ENCODE measurements at regions not wholly inside any gene's neighbourhood (a gene's known extent, or its start where the extent isn't known, plus 50 kb on each side); places are given as distances from the start of the nearest gene placed in this dataset.
A peak's percentile ranks its signal among the peaks of the same experiment; 100 is the strongest.
"Not testable (repeated sequence)": the region's sequence is repeated elsewhere in the genome, so short reads cannot be mapped to it uniquely, and the experiment has no call there.

DNA sequence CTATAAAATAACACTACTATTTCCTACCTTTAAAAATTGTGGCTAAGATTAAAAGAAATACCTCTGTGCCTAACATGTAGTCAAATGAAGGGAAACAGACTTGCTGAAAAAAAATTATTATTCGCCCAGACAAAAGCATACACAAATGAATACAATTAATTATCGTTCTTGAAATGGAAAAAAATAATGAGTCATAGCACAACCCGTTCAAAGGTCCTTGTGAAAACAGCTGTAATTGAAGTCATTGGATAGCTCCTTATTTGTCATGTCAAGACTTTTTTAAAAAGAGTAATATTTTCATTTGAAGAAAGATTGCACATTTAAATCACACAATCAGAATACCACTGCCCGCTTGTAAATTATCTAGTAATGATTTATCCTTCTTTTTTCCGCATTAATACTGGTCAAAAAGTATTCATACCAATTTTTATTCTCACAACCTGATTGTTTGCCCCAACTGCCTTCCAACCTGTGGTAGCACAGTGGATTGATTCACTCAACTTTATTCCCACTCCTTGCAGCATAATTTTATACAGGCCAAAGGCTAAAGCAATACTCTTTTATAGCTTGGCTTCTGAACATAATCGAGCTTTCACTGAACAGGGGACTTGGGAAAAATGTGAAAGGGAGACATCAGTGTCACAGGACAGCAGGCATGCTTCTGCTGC lies 655.2 kb upstream of the MAP3K7 start:
- DNase-seq, result no peak

DNA sequence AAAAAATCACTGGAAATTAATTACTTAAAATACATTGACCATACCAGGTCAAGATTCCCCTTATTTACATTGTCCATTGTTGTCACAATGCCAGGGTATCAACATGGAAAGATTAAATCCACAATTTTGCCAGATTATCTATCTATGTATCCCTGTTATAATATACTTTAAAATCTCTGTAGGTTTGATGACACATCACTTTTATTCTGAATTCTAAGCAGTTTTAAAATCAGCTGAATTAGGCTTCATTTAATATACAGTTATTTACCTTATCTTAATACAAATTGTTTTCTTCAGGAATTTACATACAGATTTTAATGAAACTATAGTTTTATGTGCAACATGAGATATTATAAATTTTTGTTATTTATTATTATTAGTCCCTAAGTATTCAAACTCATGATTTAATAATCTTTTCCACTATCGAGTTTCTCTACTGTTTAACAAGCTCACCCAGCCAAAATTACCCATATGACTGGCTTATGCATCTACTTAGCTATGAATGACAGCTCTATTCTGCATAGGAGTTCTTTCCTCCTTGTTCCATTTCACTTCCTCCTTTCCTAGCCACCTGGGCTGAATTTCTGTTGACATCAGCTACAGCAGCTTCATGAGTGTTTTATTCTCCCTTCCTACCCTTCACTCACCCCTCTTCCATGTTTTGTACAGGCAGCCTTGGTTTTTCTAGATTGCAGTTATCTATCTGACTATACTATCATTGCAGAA lies 654.2 kb upstream of the MAP3K7 start:
- no peak for DNase-seq

DNA sequence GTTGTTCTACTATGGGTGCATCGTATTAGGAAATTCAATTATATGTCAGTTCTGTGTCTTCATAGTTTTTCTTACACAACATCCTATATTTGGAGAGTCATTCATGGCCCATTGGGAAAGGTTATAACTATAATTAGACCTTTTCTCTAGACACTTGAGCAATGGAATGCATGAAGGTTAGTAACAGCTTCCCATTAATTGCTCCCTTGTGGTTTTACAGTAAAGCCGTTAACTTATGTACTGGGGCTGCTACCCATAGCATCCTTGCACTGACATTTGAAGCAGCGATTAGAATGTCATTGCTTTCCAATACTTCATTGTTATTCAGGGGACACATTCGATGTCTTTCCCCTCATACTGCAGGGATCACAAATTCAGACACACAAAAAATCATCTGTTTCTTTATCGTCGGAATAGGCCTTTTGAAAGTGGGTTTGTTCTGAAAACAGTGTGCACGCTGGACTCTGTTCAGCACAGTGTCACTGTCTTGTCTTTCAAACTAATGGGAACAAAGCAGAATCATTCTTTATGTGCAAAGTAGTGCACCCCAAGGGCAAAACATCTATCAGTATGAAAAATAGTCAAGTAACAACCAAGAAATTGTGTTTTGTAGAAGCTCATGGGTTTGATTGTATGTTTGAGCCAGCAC lies 634.3 kb upstream of the MAP3K7 start:
- no peak for DNase-seq

DNA sequence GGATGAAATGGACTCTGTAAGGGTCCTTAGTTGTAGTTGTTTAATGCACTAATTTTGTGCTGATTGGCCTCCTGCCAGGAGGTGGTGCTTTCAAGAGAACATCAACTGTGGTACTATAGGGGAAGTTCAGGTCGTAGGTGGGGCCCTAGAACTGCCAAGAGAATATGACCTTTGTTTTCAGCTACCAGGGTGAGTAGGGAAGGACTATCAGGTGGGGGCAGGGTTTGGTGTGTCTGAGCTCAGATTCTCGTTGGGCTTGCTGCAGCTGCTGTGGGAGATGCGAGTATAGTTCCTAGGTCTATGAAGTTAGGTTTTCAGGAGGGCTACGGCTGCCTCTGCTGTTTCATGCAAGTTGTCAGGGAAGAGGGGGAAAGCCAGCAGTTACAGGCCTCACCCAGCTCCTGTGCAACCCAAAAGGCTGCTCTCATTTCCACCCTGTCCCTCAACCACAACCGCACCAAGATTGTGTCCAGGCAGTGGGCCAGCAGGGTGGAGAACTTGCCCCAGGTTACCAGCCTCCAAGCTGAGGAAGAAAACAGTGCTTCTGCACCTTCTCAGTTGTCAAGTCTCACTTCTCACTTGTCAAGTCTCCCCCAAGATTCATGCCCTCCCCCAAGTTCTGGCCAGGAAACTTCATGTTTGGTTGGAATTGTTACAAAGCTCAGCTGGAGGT lies 626.5 kb upstream of the MAP3K7 start:
- DNase-seq, result no peak

DNA sequence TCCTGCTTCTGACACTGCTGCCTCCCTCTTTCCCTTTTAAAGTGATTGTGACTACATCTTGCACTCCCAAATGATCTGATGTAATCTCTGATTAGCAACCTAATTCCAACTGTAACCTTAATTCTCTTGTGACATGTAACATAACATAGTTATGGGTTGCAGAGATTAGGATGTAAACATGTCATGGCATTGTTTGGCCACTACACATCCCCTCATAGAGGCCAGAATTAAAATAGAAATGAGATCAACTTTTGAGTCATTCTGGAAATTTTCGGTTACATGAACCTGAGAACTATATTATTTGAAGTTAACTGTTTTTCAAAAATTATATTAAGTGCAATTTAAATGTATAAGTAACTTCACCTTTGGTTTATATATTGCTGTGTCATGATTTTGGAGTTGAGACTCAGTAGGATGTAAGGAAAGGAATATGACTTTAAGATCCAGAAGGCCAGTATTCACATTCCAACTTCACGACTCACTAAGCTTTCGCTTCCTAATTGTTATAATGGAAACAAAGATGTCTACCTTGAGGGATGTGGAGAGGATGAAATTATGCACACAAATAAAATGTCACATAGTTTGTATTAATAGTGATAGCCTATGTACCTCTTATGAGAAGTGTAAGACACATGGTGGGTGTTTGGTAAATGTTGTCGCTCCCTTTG lies 611.9 kb upstream of the MAP3K7 start:
- no peak for DNase-seq

DNA sequence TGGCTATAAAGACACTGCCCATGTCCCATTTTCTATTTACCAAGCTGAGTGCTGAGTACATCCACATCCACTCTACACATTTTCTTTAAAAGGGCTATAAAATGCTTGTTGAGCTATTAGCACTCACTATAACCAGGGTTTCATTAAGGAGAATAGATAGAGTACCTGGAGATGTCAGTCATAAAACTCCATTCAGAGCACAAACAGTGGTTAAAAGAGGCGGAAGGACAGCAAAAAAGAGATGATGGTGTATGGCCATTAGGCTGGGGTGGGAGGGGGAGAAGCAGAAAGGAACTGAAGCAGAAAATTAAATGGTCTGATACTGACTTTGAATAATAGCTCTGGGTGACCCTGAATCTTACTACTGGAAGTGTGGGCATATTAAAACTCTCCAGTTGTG lies 609.9 kb upstream of the MAP3K7 start:
- no peak for DNase-seq

DNA sequence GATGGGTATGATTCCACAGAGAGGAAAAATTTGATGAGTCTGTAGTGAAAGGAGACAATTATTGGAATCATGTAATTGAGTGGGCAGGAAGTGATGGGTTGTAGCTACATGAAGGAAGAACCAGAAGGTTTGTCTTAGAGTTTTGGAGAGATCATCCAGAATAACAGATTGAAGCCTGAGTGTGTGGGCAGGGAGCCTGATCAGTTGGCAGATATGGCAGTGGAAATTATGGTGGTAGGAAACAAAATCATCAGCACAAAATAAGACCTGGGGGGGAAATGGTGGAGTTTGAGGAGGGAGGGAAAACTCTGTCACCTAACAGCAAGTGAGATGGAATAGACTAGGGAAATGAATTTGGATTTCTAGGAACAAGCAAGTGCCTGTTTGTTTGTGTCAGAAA lies 606.6 kb upstream of the MAP3K7 start:
- no peak for DNase-seq

DNA sequence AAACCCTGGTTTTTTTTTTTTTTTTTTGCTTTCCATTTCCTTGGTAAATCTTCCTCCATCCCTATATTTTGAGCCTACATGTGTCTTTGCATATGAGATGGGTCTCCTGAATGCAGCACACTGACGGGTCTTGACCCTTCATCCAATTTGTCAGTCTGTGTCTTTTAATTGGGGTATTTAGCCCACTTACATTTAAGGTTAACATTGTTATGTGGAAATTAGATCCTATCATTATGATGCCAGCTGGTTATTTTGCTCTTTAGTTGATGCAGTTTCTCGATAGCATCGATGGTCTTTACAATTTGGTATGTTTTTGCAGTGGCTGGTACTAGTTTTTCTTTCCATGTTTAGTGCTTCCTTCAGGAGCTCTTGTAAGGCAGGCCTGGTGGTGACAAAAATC lies 603.2 kb upstream of the MAP3K7 start:
- DNase-seq, result not testable (repeated sequence)

DNA sequence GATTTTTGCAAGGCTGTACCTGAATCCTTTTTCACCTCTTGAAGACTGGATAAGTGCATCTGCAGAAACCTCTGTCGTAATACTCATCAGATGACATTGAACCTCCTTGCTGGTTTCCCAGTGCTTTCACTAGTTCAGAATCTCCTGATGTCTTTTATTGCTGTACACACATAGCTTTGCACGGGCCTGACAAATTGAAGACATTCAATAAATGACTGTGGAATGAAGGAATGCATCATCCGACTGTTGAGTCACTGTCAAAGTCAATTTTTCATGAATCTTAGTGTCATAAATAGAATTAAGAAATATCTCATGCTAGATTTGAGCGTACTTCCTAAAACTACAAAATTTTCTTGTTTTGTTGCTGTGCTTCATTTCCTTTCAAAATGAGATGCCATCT lies 598.2 kb upstream of the MAP3K7 start:
- DNase-seq, result no peak

DNA sequence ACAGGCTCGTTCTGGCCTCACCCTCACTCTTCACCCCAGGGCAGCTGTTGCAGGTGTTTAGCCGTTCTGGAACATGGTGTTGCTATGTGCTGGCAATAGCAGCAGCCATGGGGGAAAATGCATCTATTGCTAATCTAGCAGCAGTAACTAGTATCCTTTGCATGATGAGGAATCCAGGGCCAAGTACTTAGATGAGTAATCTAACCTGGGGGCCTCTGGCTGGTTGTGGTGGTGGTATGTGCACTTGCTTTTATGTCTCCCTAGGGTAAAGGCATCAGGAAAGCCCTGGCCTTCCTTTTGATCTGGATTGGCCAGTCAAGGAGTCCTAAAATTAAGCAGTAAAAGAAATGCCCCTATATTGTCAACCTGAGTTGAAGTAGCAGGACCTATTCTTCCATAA lies 594.5 kb upstream of the MAP3K7 start:
- DNase-seq, result no peak

DNA sequence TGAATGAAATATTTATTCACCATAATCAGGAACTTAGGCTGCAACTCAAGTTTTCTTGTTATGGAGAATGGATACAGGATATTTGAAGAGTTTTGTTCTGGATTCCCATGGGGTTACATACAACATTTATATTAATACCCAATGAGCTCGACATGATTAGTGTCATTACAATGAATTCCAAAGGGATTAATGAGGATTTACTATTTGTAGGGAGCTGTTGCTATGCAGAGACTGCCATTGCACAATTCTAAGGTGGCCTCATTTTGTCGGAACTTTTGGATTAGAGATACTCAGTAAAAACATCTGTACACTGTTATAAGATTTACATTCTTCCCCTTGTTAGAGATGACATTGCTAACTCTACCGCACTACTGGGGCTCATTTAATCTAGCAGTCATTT lies 586.8 kb upstream of the MAP3K7 start:
- DNase-seq, result no peak

DNA sequence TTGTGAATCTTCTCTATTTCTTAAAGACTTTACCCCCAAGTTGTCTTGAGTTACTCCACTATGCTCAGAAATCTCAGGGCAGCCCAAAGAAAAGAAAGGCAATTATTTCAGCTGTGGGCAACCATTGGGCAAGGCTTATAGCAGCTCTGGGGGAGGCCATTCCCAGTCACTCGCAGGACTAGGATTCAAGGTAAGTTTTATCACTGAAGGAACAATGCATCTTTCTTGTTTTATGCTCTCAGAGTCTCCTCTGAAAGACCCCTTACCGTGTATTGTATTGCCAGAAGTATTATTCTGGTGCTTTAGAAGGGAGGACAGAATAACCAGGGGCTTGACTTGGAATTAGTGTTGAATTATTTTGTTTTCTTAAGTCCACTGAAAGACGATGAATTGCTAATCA lies 586.3 kb upstream of the MAP3K7 start:
- DNase-seq, result no peak

DNA sequence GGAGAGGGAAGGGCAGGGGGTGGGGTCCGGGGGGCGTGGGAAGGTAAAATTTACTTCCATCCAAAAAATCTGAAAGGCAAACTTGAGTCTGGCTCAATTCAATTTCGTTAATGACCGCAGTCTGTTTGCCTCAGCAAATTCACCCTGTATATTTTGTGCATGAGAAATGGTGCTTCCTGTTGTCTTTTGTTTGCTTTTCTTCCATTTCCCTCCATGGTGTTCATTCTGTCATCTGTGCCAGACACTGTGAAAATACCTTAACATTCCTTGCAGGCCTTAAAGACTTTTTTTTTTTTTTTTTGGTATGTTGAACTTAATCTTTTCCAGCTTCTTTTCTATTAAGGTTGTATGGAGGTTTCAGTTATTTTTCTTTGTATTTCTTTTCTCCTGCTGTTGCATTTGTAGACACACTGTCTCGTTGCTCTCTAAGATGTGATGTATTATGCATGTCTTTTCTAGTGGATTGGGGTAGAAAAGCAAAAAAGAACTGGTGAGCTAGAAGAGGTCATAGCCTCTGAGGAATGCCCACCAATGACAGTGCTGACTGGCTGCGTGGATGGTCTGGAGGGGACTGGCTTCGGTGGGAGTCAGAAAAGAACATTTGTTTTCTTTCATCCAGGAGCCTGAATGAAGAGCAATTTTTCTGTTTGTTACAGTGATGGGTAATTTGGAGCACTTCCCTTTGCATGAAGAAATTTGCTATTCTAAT lies 585.0 kb upstream of the MAP3K7 start:
- no peak for DNase-seq

DNA sequence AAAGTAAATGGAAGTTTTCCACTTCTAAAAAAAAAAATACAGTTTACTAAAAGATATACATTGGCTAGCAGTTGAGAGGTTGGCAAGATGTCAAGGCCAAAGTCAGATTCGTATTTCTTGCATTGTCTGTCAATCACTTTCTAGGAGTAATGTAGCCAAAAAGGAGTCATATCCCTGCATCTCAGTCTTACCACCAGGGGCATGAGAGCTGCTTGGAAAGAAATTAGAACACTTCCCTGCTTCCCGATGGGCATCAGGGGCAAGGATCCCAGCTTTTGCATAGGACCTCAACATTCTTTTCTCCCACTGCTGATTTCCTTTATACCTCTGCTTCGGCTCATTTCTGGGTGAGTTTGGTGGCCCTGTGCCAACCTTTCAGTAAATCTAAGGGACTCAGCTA lies 581.0 kb upstream of the MAP3K7 start:
- DNase-seq, result no peak

DNA sequence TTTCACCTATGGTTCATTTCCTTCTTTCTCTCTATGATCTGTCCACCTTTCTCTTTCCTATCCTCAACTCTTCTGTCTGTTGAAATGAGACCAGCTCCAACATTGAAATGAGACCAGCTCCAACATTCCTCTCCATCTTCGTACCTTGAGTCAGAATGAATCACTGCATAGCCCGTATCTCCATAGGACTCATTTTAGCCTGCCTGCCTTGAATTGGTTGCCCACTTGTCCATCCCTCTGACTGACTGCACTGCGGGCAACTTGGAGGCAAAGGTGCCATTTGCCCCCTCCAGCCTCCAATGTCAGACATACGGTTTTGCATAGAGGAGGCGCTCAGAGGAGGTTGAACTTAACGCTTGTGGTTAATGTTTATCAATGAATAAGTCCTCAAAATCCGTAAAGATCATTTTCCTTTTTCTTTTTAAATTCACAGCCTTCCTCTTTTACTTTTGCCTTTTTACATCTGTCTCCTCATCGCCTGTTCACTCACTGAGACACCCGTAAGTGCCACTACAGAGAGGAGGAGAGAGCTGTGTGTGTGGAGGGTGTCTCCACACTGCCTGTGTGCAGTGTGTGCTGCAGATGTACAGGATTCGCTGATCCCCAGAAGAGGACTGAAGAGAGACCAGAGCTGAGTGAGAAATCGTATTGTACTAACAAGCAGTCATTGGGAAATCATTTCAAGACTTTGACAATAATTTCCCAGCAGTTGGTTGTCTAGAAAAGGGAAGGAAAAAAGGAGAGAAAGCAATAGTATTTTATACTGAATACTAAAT lies 579.6 kb upstream of the MAP3K7 start:
- DNase-seq, result no peak

DNA sequence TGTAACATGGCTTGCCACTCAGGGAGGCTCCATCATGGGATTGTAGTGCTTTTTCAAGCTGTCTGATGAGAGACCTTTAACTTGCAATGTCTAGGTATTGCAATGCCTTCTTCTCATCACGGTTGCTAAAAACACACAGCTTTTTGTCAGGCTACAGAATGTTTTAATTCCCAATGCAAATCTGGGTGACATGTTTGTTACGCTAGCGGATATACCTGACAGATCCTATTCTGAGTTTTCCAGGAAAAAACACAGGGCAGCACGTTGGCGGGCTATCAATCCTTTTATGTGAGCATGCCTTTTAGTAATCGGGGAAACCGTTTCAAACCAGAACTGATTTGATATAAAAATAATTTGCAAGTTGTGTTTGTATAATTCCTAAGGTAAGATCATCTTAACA lies 577.2 kb upstream of the MAP3K7 start:
- DNase-seq, result no peak

DNA sequence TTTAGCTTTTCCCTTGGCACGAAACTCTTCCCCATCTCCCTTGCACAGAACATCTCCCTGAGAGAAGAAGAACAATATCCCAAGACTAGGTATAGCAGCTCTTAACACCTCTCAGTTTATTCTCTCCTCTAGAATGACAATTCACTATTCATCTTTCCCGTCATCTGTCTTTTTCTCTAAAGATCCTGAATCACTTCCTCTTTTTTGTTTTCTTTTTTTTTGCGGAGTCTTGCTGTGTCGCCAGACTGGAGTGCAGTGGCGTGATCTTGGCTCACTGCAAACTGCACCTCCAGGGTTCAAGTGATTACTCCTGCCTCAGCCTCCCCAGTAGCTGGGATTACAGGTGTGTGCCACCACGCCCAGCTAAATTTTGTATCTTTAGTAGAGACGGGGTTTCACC lies 574.4 kb upstream of the MAP3K7 start:
- DNase-seq, result no peak

DNA sequence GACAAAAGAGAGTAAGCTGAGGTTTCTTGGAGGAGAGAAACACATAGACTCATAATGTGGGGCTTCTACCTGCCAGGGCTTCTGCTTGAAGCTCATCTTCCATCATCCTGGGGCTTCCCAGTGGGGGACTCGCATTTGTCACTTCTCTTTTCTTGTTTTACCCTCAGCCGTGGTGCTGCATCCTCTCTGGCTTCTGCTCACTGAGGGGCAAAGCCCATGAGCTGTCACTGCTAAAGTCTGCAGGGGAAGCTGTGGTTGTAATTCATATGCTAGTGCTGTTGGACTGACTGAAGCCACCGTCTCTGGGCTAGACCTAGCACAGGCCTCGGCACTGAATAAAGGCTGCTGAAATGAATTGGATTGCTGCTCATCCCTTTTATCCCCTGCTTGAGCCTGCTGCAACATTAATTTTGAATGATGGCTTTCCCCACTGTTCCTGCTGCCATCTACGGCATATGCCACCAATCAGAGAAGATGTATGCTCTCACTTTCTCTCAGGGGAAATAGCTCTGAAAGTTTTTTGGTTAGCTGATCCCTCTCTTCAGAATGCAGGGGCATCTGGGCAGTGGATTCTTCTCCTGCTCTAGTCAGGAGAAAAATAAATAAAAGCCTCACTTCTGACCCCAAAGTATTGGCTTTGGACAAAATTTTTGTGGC lies 568.4 kb upstream of the MAP3K7 start:
- DNase-seq, result no peak

DNA sequence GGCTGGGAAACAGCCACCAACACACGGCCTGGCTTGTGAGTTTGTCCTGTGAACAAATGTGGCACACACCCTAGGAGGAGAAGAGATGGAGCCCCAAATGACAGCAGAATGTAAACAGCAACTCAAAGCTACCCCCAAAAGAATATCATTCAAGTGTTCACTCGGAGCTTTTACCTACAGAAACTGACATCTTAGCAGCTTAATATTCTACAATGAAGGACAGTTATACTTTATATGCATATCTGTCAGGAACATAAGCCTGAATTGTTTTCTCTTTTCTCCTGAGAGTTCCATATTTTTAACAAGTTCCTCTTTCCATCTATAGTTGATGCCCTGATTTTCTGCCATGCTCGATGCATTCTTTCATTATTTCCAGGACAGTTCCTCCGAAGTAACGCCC lies 566.0 kb upstream of the MAP3K7 start:
- no peak for DNase-seq

DNA sequence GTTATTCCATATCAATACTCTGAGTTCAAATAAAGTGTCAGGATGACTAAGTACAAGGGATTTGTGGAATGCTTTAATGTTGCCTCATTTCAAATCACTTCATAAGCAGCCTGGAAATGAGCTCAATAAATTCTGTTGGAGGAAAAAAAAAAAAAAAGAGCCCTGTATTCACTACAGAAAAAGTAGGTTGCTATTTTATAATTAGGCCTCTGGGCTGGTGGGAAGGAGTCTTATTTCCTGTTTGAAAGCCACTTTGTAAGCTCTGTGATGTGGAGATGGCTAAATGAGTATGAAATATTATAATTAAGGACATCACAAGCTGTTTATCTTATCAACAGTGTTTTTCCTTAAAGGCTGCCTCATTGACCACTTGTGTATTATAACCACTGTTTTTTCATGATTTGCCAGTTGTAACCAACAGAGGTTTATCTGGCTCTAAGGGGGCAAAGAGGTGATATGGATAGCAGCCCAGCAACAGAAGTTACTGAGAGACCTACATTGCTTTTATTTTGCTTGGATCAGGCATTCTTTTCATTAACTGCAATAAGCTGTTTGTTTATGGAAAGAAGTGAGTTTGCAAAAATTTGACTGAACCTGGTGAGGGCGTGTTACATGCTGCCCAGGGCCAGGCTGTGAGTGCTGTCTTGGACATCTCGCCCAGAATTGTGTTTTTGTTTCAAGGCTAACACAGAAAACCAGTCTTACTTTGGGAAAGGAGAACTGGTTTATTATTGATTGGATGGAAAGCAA lies 563.3 kb upstream of the MAP3K7 start:
- DNase-seq, result peak; percentile 40
